SK-N-MC (cell line): ENCODE measurements at regions not wholly inside any gene's neighbourhood (a gene's known extent, or its start where the extent isn't known, plus 50 kb on each side); places are given as distances from the start of the nearest gene placed in this dataset.

Experiments used
- EZH2 ChIP-seq: fragments of 200-600 bp; sonication (generic); IDR thresholded peaks from one replicate; pipeline ENCODE4 v1.6.1; 2017; ENCODE audit warnings: antibody characterized with exemption
- FOXP2 ChIP-seq: optimal IDR thresholded peaks from 2 replicates; pipeline ENCODE3; 2011; ENCODE audit warnings: mild to moderate bottlenecking, moderate library complexity; ENCODE audit not compliant: insufficient read depth; ENCODE audit errors: extremely low read length, control extremely low read depth
- POLR2AphosphoS5 ChIP-seq: IDR thresholded peaks from 2 replicates; pipeline ENCODE4 v1.6.1; 2012; ENCODE audit warnings: mild to moderate bottlenecking, low read depth, low read length, borderline replicate concordance

GRCh38 chr4:116515959-116516358, 569.4 kb downstream of the TRAM1L1 start:
- TF ChIP-seq POLR2AphosphoS5 (no peak), EZH2 (no peak), FOXP2 (no peak)
